Calu3 (cell line): ENCODE measurements at regions not wholly inside any gene's neighbourhood (a gene's known extent, or its start where the extent isn't known, plus 50 kb on each side); places are given as distances from the start of the nearest gene placed in this dataset.

Experiments used
- BruUV-seq: library from RNA; stranded (reverse); fragments of 400-500 nt; replicated peaks from 2 replicates; lab custom pipeline; 2021; lab: Mats Ljungman, UMichigan
- CTCF ChIA-PET: fragments of 300-600 bp; sonication (Branson Sonifier 250); formaldehyde crosslinking; loops from one replicate; lab custom pipeline; 2022; ENCODE audit warnings: antibody characterized with exemption; lab: Charles Lee
- DNase-seq: peaks from one replicate; pipeline ENCODE4 v3.0.0; 2022
- H3K27ac Mint-ChIP-seq: one replicate; pipeline ENCODE4 v1.8.0; 2022; ENCODE audit warnings: mixed read lengths; ENCODE audit not compliant: unreplicated experiment
- H3K27me3 Mint-ChIP-seq: one replicate; pipeline ENCODE4 v1.8.0; 2022; ENCODE audit warnings: mixed read lengths; ENCODE audit not compliant: unreplicated experiment
- H3K36me3 Mint-ChIP-seq: one replicate; pipeline ENCODE4 v1.8.0; 2022; ENCODE audit warnings: mild to moderate bottlenecking, moderate library complexity, mixed read lengths; ENCODE audit not compliant: insufficient read depth, unreplicated experiment
- H3K4me1 Mint-ChIP-seq: one replicate; pipeline ENCODE4 v1.8.0; 2022; ENCODE audit warnings: mild to moderate bottlenecking, low read depth, mixed read lengths; ENCODE audit not compliant: unreplicated experiment
- H3K4me3 Mint-ChIP-seq: one replicate; pipeline ENCODE4 v1.8.0; 2022; ENCODE audit warnings: mild to moderate bottlenecking, low read depth, moderate library complexity, mixed read lengths; ENCODE audit not compliant: unreplicated experiment
- H3K9me3 Mint-ChIP-seq: one replicate; pipeline ENCODE4 v1.8.0; 2022; ENCODE audit warnings: low read depth, mixed read lengths; ENCODE audit not compliant: unreplicated experiment
- CTCF ChIP-seq: fragments of 200-600 bp; IDR thresholded peaks from one replicate; pipeline ENCODE4 v1.8.0; 2022; ENCODE audit warnings: antibody characterized with exemption; ENCODE audit not compliant: unreplicated experiment
- intact Hi-C: fragments of 100-400 bp; cut with micrococcal nuclease; formaldehyde crosslinking; loops from one replicate; pipeline ENCODE4 v1.10.0; 2022; ENCODE audit not compliant: unreplicated experiment

- DNase-seq: no peak
- peaks cover 9% of the 10 kb centered on the region for H3K9me3 Mint-ChIP-seq
- intact Hi-C loops: no loop called here
- H3K4me1 Mint-ChIP-seq: no peaks in the 10 kb centered on the region
- H3K27me3 Mint-ChIP-seq: no peaks in the 10 kb centered on the region
- TF ChIP-seq CTCF: no peak
- H3K4me3 Mint-ChIP-seq: no peak overlapping the region
- H3K27ac Mint-ChIP-seq: no peak overlapping the region
- no TSS peak for BruUV-seq
- no peaks in the 10 kb centered on the region for H3K36me3 Mint-ChIP-seq
- CTCF ChIA-PET: no interaction called here
Measured at GRCh38 chr14:98651037-98651436, 621.0 kb downstream of the BCL11B start.

DNA sequence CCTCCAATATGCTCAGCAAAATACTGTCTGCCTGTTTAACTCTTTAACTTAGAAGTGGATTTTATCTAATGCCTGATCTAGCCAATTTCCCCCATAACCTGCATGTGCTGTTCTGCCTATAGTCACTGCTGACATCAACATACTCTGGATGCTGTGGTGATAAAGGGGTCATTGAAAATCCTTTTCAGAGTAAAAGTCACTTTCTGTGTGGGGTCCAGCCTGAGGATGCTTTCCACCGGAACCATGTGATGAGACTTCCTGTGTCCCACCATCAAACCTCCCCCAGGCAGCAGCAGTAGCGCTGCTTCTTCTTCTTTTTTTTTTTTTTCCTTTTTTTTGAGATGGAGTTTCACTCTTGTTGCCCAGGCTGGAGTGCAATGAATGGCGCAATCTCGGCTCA is 607.0 kb downstream of the BCL11B start:
- no TSS peak for BruUV-seq
- H3K4me3 Mint-ChIP-seq: no peak overlapping the region
- peaks cover 9% of the 10 kb centered on the region for H3K9me3 Mint-ChIP-seq
- no peak for DNase-seq
- H3K36me3 Mint-ChIP-seq: no peaks in the 10 kb centered on the region
- no peaks in the 10 kb centered on the region for H3K4me1 Mint-ChIP-seq
- CTCF ChIA-PET: no interaction called here
- intact Hi-C loops: no loop called here
- H3K27me3 Mint-ChIP-seq: no peaks in the 10 kb centered on the region
- no peak for TF ChIP-seq CTCF
- H3K27ac Mint-ChIP-seq: no peak overlapping the region

DNA sequence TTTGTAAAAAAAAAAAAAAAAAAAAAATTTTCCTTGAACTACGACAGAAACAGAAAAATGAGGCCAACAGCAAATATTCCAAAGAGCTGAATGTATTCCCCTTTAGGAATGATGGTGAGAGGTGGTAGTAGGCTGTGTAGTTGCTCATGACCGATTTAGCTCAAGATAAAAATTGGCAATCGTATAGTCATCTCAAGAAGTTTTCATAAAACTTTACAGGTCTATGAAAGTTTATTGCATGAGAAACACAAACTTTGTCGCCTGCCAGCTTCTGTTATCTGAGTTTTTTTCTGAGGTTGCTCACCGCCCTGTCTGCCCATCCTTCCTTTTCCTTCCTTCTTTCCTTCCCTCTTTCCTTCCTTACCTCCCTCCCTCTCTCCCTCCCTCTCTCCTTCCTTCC is 605.5 kb downstream of the BCL11B start:
- H3K36me3 Mint-ChIP-seq: no peaks in the 10 kb centered on the region
- no peak for DNase-seq
- H3K4me3 Mint-ChIP-seq: no peak overlapping the region
- H3K9me3 Mint-ChIP-seq: peaks cover 7% of the 10 kb centered on the region
- intact Hi-C loops: no loop called here
- H3K27ac Mint-ChIP-seq: no peak overlapping the region
- H3K4me1 Mint-ChIP-seq: no peaks in the 10 kb centered on the region
- no peaks in the 10 kb centered on the region for H3K27me3 Mint-ChIP-seq
- TF ChIP-seq CTCF: no peak
- no TSS peak for BruUV-seq
- CTCF ChIA-PET: interaction anchor here (0.7 to 0.8 kb wide), 3 partner anchors 12 to 1238 kb away, joined by 3 to 9 read pairs (median 6); no protein-coding TSS in a partner anchor

GRCh38 chr14:98682033-98682432 is 590.0 kb downstream of the BCL11B start:
- no TSS peak for BruUV-seq
- Mint-ChIP-seq H3K9me3 (peaks cover 5% of the 10 kb centered on the region), H3K27me3 (no peaks in the 10 kb centered on the region)

More at GRCh38 chr14:98682033-98682432, 590.0 kb downstream of the BCL11B start:
- Mint-ChIP-seq H3K27ac (no peak overlapping the region), H3K4me1 (no peaks in the 10 kb centered on the region), H3K4me3 (no peak overlapping the region), H3K36me3 (no peaks in the 10 kb centered on the region)
- no peak for TF ChIP-seq CTCF
- no peak for DNase-seq
- intact Hi-C loops: no loop called here
- CTCF ChIA-PET: no interaction called here
